Stomach (tissue), 8 donors: ENCODE measurements at regions not wholly inside any gene's neighbourhood (a gene's known extent, or its start where the extent isn't known, plus 50 kb on each side); places are given as distances from the start of the nearest gene placed in this dataset.

Experiments
- DNase-seq, 2 donors: peaks; one replicate each; pipeline versions ENCODE4 v3.0.0 to v3.0.0-alpha.2; 2013 to 2019
- H3K27ac ChIP-seq, 5 donors: fragments of 200-600 bp in 4 of 5; sonication (generic) in 4 of 5; one replicate each; pipeline ENCODE4 v1.5.1; 2013 to 2019; ENCODE audit warnings: mild to moderate bottlenecking in 1 of 5, moderate library complexity in 1 of 5
- H3K27me3 ChIP-seq, 3 donors: fragments of 200-600 bp; sonication (generic); one replicate each; pipeline ENCODE4 v1.5.1; 2017 to 2019; ENCODE audit warnings: mixed run types in 1 of 3
- H3K36me3 ChIP-seq, 4 donors: fragments of 200-600 bp; sonication (generic); 1 replicate in 3 of 4; 2 replicates in 1 of 4; pipeline ENCODE4 v1.5.1; 2016 to 2019
- H3K4me1 ChIP-seq, 4 donors: fragments of 200-600 bp; sonication (generic); one replicate each; pipeline ENCODE4 v1.5.1; 2016 to 2019
- H3K4me3 ChIP-seq, 4 donors: fragments of 200-600 bp; sonication (generic) in 3 of 4; one replicate each; pipeline ENCODE4 v1.5.1; 2016 to 2019; ENCODE audit warnings: mild to moderate bottlenecking in 1 of 4
- H3K9me3 ChIP-seq, 4 donors: fragments of 200-600 bp; sonication (generic); one replicate each; pipeline ENCODE4 v1.5.1; 2016 to 2019
- EP300 ChIP-seq: sonication (generic); formaldehyde crosslinking; IDR thresholded peaks from one replicate; pipeline ENCODE4 v1.6.1; 2017; ENCODE audit warnings: antibody characterized with exemption
- POLR2A ChIP-seq, 4 donors: fragments of 450-650 bp; IDR thresholded peaks; one replicate each; pipeline ENCODE4 v1.6.1; 2016; ENCODE audit warnings: antibody characterized with exemption in 4 of 4, control low read depth in 2 of 4, mild to moderate bottlenecking in 1 of 4, moderate library complexity in 1 of 4
- POLR2AphosphoS5 ChIP-seq, 3 donors: sonication (generic); formaldehyde crosslinking; IDR thresholded peaks; one replicate each; pipeline ENCODE4 v1.6.1; 2016; ENCODE audit warnings: antibody characterized with exemption in 3 of 3
- WGBS, 5 donors: extraction: QIAGEN DNeasy Blood & Tissue Kit in 3 of 5; methylation state at CpG; one replicate each; pipeline versions ENCODE4 v1.1.5 to v1.1.7; 2013 to 2018; 5-methylcytosine and 5-hydroxymethylcytosine counted together
- intact Hi-C: fragments of 100-400 bp; cut with DNase I; formaldehyde crosslinking; loops from one replicate; pipeline ENCODE4 v1.15.1; 2023; ENCODE audit warnings: low total_unique reads
- TF ChIP-seq, protein P1 (sequence below), 7 experiments: fragments of 450-650 bp in 4 of 7; fragments of 200-600 bp in 3 of 7; sonication (generic) in 3 of 7; IDR thresholded peaks; one replicate each; pipeline ENCODE4 v1.5.1; 2016 to 2019; ENCODE audit warnings: antibody characterized with exemption in 7 of 7, control low read depth in 2 of 7, mild to moderate bottlenecking in 1 of 7
- donor health status: healthy with polysubstance abuse.
- donor health status: Bipolar disorder and iron deficiency.
- donor health status: healthy.

GRCh38 chr5:27969157-27969556 lies 930.8 kb upstream of the CDH9 start:
- TF ChIP-seq POLR2AphosphoS5 (IDR thresholded peaks at IDR 0.05) (no peak), POLR2A (IDR thresholded peaks at IDR 0.05) (no peak), EP300 (no peak)
- TF ChIP-seq, protein P1, sequence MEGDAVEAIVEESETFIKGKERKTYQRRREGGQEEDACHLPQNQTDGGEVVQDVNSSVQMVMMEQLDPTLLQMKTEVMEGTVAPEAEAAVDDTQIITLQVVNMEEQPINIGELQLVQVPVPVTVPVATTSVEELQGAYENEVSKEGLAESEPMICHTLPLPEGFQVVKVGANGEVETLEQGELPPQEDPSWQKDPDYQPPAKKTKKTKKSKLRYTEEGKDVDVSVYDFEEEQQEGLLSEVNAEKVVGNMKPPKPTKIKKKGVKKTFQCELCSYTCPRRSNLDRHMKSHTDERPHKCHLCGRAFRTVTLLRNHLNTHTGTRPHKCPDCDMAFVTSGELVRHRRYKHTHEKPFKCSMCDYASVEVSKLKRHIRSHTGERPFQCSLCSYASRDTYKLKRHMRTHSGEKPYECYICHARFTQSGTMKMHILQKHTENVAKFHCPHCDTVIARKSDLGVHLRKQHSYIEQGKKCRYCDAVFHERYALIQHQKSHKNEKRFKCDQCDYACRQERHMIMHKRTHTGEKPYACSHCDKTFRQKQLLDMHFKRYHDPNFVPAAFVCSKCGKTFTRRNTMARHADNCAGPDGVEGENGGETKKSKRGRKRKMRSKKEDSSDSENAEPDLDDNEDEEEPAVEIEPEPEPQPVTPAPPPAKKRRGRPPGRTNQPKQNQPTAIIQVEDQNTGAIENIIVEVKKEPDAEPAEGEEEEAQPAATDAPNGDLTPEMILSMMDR (IDR thresholded peaks at IDR 0.05), result no peak
- Histone ChIP-seq H3K27me3 (no peaks in the 10 kb centered on the region), H3K4me1 (no peaks in the 10 kb centered on the region), H3K27ac (no peak overlapping the region), H3K4me3 (no peak overlapping the region), H3K36me3 (no peaks in the 10 kb centered on the region), H3K9me3 (peaks cover 0 to 20% (median 13%) of the 10 kb centered on the region in 4 donors)
- no peak for DNase-seq
- intact Hi-C loops, result no loop called here

DNA sequence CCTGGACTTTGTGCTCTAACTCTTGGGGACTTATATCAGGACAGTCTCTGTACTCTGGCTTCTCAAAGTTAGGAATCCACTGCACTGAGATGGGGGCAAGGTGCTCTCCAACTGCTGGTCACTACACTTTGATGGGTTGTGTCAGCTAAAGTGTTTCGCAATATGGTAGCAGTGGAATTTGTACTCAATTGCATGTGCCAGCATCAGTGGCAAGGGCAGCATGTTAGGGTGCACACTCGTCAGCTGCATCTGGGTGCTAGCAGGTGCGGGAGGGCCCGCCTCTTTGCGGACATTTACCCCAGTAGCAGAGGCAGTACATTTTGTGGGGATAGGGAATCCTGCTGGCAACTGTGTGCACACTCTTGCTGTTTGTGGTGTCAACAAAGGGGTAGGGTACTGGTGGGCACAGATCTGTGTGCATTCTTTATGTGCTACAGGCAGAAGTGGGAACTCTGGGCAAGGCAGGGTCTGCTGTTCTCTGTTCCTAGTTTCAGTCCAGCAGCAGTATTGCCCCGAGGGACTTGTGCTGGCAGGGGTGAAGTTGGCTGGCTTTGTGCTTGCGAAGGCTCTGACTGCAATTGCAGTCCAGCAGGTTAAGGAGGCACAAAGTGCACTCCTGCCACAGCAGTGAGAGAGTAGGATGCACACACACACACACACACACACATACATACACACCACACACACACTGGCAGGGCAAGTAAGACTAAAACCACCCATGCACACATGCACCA lies 924.8 kb upstream of the CDH9 start:
- no peak for DNase-seq
- Histone ChIP-seq H3K27me3 (no peaks in the 10 kb centered on the region), H3K27ac (no peak overlapping the region), H3K9me3 (peaks cover 0 to 33% (median 18%) of the 10 kb centered on the region in 4 donors), H3K36me3 (no peaks in the 10 kb centered on the region), H3K4me1 (no peaks in the 10 kb centered on the region), H3K4me3 (no peak overlapping the region)
- 80 to 91% (median 90%) methylated on average over 7 of the region's 7 CpGs for WGBS, 5 donors
- TF ChIP-seq POLR2AphosphoS5 (IDR thresholded peaks at IDR 0.05), result no peak
- no peak for TF ChIP-seq EP300
- TF ChIP-seq, protein P1 (IDR thresholded peaks at IDR 0.05), result no peak
- intact Hi-C loops, result no loop called here

DNA sequence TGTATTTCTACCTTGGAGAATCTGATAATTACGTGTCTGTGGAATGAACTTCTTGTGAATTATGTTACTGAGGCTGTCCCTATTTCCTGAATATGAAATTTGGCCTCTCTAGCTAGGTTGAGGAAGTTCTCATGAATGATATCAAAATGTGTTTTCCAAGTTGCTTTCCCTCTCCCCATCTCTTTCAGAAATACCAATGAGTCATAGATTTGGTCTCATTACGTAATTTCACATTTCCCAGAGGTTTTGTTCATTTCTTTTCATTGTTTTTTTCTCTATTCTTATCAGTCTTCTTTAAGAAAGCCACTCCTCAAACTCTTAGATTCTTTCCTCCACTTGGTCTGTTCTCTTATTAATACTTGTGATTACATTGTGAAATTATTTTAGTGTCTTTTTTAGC lies 923.8 kb upstream of the CDH9 start:
- Histone ChIP-seq H3K9me3 (peaks cover 0 to 37% (median 18%) of the 10 kb centered on the region in 4 donors), H3K36me3 (no peaks in the 10 kb centered on the region), H3K4me3 (no peak overlapping the region), H3K27ac (no peak overlapping the region), H3K27me3 (no peaks in the 10 kb centered on the region), H3K4me1 (no peaks in the 10 kb centered on the region)
- no peak for TF ChIP-seq POLR2A (IDR thresholded peaks at IDR 0.05)
- TF ChIP-seq, protein P1 (IDR thresholded peaks at IDR 0.05), result no peak
- no peak for TF ChIP-seq POLR2AphosphoS5 (IDR thresholded peaks at IDR 0.05)
- no peak for DNase-seq
- 31 to 45% (median 41%) methylated on average over 2 of the region's 2 CpGs for WGBS, 5 donors
- intact Hi-C loops, result no loop called here

GRCh38 chr5:27947088-27947487 lies 908.7 kb upstream of the CDH9 start:
- Histone ChIP-seq H3K4me3 (no peak overlapping the region), H3K9me3 (no peaks in the 10 kb centered on the region), H3K36me3 (no peaks in the 10 kb centered on the region), H3K27me3 (no peaks in the 10 kb centered on the region), H3K4me1 (no peaks in the 10 kb centered on the region), H3K27ac (no peak overlapping the region)
- intact Hi-C loops, result no loop called here
- 0 to 25% (median 15%) methylated on average over 1 of the region's 1 CpG for WGBS, 5 donors
- TF ChIP-seq POLR2A (IDR thresholded peaks at IDR 0.05), result no peak
- no peak for TF ChIP-seq POLR2AphosphoS5 (IDR thresholded peaks at IDR 0.05)
- no peak for TF ChIP-seq EP300
- TF ChIP-seq, protein P1 (IDR thresholded peaks at IDR 0.05), result no peak
- DNase-seq, result no peak
